WERI-Rb-1 (cell line): ENCODE measurements at regions not wholly inside any gene's neighbourhood (a gene's known extent, or its start where the extent isn't known, plus 50 kb on each side); places are given as distances from the start of the nearest gene placed in this dataset.
A peak's percentile ranks its signal among the peaks of the same experiment; 100 is the strongest.

Source experiments
- DNase-seq: peaks from one replicate; pipeline ENCODE4 v3.0.0-alpha.2; 2020
- H3K27ac ChIP-seq: fragments of 250-450 bp; sonication (Bioruptor Pico); 2 replicates; pipeline ENCODE4 v1.5.1; 2020; ENCODE audit warnings: mild to moderate bottlenecking, moderate library complexity
- H3K27me3 ChIP-seq: fragments of 250-450 bp; sonication (Bioruptor Pico); 2 replicates; pipeline ENCODE4 v1.5.1; 2021; ENCODE audit warnings: mild to moderate bottlenecking, low read depth, moderate library complexity; ENCODE audit not compliant: insufficient read depth, severe bottlenecking
- H3K36me3 ChIP-seq: fragments of 250-450 bp; sonication (Bioruptor Pico); 2 replicates; pipeline ENCODE4 v1.5.1; 2020; ENCODE audit warnings: mild to moderate bottlenecking, moderate library complexity
- H3K4me3 ChIP-seq: 2 replicates; pipeline ENCODE4 v1.5.1; 2011; ENCODE audit warnings: low read depth, mild to moderate bottlenecking, control low read depth, low read length
- H3K9me3 ChIP-seq: fragments of 250-450 bp; sonication (Bioruptor Pico); 2 replicates; pipeline ENCODE4 v1.5.1; 2021; ENCODE audit warnings: mild to moderate bottlenecking, moderate library complexity; ENCODE audit not compliant: severe bottlenecking
- CTCF ChIP-seq: IDR thresholded peaks from 2 replicates; pipeline ENCODE4 v1.5.1; 2011; ENCODE audit warnings: low read depth, mild to moderate bottlenecking, control low read depth, inconsistent platforms, low read length

- no peaks in the 10 kb centered on the region for H3K36me3 ChIP-seq
- peaks cover 94% of the 10 kb centered on the region for H3K27me3 ChIP-seq
- H3K9me3 ChIP-seq, result peaks cover 10% of the 10 kb centered on the region
- no peak for DNase-seq
- no peak for TF ChIP-seq CTCF
- no peak overlapping the region for H3K27ac ChIP-seq
- no peak overlapping the region for H3K4me3 ChIP-seq
These were observed 199.2 kb downstream of the TEX29 start for GRCh38 chr13:111519490-111520170.

DNA sequence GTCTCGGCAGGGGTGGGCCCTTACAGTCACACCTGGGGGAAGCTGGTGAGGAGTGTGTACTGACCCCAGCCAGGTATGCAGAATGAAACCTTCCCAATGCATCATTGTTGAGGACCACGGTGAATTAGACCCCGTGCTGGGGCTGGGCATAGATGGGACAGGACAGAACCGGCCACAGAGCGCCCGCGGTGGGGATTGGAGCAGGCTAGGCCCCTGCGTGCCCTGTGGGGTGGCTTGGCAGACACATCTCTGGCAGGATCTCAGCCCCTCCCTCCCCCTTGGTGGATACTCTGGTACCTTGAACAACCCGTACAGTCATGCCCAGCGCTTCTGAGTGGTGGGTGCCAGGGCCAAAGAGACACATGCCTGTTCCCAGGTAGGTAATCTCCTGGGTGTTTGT is 200.6 kb downstream of the TEX29 start:
- peaks cover 8% of the 10 kb centered on the region for H3K9me3 ChIP-seq
- DNase-seq, result no peak
- no peak overlapping the region for H3K4me3 ChIP-seq
- H3K36me3 ChIP-seq, result no peaks in the 10 kb centered on the region
- H3K27me3 ChIP-seq, result peaks cover 94% of the 10 kb centered on the region
- no peak overlapping the region for H3K27ac ChIP-seq
- no peak for TF ChIP-seq CTCF

DNA sequence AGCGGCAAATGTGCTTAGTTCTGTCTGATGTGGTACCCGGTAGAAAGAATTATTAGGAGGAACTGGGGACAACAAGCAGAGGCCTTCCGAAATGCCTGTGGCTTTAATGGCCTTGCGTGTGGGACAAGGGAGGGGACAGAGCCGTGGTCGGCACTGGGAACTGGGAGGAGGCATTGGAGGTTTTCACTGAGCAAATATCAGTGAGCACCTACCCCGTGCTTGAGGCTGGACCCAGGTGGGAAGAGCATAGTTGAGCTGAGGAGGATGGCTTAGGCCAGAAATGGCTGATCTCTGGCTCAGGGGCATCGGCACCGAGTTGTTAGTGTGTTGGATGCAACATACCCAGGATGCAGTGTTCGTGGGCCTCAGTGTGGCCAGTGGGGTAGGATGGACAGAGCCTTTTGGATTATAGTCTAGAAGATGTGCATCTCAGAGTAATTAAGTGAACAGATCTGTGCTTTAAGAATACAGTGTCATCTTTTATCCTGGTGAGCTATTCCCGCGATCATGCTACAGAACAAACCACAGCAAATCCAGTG is 201.3 kb downstream of the TEX29 start:
- Histone ChIP-seq H3K27ac (no peak overlapping the region), H3K9me3 (peaks cover 4% of the 10 kb centered on the region), H3K27me3 (peaks cover 94% of the 10 kb centered on the region), H3K36me3 (no peaks in the 10 kb centered on the region), H3K4me3 (no peak overlapping the region)
- no peak for DNase-seq
- no peak for TF ChIP-seq CTCF

DNA sequence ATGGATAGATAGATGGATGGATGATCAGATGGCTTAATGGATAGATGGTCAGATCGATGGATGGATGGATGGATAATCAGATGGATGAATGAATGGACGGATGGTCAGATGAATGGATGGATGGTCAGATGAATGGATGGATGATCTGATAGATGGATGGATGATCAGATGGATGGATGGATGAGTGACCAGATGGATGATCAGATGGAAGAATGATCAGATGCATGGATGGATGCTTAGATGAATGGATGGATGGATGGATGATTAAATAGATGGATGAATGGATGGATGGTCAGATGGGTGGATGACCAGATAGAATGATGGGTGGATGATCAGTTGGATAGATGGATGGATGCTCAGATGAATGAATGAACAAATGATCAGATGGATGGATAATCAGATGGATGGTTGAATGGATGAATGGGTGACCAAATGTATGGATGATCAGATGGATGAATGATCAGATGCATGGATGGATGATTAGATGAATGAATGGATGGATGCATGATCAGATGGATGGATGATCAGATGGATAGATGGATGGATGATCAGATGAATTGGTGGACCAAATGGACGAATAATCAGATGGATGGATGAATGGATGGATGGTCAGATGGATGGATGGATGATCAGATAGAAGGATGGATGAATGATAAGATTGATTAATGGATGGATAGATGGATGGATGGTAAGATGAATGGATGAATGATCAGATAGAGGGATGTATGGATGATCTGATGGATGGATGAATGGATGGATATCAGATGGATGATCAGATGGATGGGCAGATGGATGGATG is 205.1 kb downstream of the TEX29 start:
- Histone ChIP-seq H3K36me3 (no peaks in the 10 kb centered on the region), H3K9me3 (peaks cover 3% of the 10 kb centered on the region), H3K27me3 (peaks cover 99% of the 10 kb centered on the region), H3K4me3 (no peak overlapping the region), H3K27ac (no peak overlapping the region)
- TF ChIP-seq CTCF, result no peak
- no peak for DNase-seq

DNA sequence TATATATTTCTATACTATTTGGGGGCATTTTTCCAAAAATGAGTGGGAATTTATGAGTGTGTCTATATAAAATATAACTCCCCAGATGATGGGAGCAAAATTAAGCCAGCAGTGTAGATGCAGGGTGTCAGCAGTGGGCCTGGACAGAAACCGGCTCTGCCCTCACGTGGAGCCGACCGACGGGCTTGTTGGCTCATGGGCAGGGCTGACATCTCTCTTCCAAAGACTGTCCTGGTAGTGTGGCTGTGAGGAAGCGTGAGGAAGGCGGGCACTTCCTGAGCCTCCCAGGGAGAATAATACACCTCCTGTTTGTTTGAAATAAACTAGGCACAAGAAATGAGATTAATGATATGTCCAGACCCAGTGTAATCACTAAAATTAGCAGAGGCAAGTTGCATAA is 206.5 kb downstream of the TEX29 start:
- Histone ChIP-seq H3K9me3 (peaks cover 3% of the 10 kb centered on the region), H3K4me3 (no peak overlapping the region), H3K27ac (no peak overlapping the region), H3K36me3 (no peaks in the 10 kb centered on the region), H3K27me3 (peaks cover 99% of the 10 kb centered on the region)
- peak; percentile 2 for DNase-seq
- no peak for TF ChIP-seq CTCF
